Cardiac septum (tissue), 1 donor: ENCODE measurements at regions not wholly inside any gene's neighbourhood (a gene's known extent, or its start where the extent isn't known, plus 50 kb on each side); places are given as distances from the start of the nearest gene placed in this dataset.

ENCODE experiments used
- DNase-seq: peaks from one replicate; pipeline ENCODE4 v3.0.0-alpha.2; 2020; ENCODE audit warnings: low spot score
- intact Hi-C: fragments of 100-400 bp; cut with DNase I; formaldehyde crosslinking; loops from one replicate; pipeline ENCODE4 v1.14.0; 2022
- donor health status: DM: no; HTN: no; CAD: no.

- DNase-seq: no peak
- intact Hi-C loops: loop anchor here (5.0 kb wide), 2 partner anchors 70 to 160 kb away; no protein-coding TSS in a partner anchor
Measured at GRCh38 chr2:236731767-236732580, 162.3 kb downstream of the ACKR3 start.

DNA sequence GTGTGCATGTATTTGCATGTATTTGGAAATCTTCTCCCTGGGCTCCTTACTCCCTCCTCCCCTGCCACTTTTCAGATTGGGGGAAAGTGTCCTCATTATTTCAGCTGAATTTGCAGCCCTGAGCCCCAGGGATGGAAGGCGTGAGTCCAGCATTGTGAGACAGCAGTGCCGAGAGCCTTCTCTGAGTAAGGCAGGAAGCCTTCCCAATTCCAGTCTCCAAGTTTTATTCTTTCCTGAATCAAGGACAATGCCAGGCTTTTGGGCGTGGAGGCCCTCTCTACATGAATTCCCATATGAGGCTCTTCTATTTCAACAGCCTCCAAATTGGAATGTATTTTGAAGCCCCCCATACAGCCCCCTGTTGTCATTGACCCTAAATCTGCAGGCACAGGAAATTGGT is 163.5 kb downstream of the ACKR3 start:
- intact Hi-C loops: loop anchor here (5.0 kb wide), 2 partner anchors 71 to 161 kb away; no protein-coding TSS in a partner anchor
- DNase-seq: no peak

DNA sequence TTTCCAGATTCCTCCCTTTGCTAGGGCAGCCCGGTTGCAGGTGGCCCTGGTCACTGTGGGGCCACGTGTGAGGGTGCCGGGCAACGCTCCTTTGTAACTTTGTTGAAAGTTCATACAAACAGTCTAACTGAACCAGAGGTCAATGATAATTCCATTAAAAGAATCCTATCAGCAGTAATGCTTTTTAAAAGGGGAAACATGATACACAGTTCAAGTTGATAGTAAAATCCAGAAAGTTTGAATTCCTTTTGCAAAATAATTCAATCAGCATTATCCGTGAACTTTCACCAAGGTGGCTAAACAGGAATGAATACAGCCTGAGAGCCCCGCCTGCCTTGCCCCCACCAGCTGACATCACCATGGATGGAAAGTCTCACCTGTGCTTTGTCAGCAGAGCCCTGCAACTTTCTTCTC is 166.2 kb downstream of the ACKR3 start:
- intact Hi-C loops: no loop called here
- peak; percentile 38 for DNase-seq

- DNase-seq: no peak
- intact Hi-C loops: no loop called here
Measured at GRCh38 chr2:236738030-236738429, 168.4 kb downstream of the ACKR3 start.

DNA sequence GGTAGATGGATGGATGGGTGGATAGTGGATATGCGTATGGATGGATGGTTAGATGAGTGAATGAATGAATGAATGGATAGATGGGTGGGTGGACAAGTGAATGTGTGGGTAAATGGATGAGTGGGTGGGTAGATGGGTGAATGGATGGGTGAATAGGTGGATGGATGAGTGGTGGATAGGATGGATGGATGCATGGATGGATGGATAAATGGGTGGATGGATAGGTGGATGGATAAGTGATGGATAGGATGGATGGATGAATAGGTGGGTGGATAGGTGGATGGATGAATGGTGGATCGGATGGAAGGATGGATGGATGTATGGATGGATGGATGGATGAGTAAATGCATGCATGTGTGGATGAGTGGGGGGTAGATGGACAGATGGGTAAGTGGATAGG is 169.3 kb downstream of the ACKR3 start:
- no peak for DNase-seq
- intact Hi-C loops: no loop called here

GRCh38 chr2:236739663-236740062 is 170.0 kb downstream of the ACKR3 start:
- intact Hi-C loops: no loop called here
- no peak for DNase-seq

DNA sequence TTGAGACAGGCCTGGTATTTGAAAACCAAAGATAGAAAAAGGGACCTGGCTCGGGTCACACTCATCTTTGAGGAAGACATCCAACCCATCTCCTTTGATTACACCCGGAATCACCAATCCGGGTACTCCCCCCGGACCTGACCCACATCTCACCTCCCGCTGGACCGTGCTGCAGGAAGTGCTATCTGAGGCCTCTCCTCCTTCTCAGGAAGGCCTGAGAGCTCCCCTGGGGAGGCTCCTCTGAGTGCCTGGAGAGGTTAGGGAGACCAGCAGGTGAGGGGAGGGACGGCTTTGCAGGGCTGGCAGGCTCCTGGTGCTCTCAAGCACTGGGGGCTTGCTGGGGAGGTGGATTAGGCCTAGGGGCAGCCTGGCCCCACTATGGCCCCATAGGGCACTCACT is 170.9 kb downstream of the ACKR3 start:
- intact Hi-C loops: no loop called here
- no peak for DNase-seq

DNA sequence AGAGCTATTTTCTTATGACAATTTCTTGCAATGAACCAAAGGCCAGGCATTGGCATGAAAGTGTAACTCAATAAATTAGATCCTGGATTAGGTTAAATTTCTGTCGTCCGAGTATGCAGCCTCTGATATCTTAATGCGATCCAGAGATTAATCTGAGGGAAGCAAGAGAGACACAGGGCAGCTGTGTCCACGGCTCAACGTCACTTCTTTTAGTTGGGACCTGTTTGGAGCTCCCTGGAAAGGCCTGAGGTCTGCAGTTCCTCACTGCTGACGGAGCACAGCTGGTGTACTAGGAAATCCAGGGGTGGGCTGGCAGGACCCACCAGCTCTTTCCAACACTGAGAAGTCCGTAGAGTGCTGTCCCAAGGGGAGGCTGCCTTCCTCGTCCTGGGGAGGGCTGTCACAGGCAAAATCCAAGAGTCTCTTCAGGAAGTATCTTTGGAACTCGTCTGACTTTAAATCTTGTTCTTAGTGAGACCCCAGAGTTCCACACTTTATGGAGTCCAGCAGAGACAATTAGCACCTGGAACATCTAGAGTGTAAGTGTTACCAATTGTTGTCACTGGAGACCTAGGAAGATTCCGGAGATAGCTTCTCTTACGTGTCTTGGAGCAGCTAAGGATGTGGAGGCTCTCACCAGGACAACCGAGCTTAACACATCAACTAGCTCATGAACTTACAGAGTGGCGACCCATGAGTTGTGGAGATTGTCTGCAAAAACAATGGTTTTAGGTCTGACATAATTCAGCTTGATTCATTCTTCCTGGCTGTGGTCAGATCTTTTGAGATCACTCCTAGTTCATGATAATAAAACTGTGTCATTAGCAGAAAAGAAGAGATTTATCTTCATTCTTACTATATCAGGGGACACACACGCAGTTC is 173.7 kb downstream of the ACKR3 start:
- DNase-seq: no peak
- intact Hi-C loops: no loop called here

- intact Hi-C loops: no loop called here
- DNase-seq: no peak
Measured at GRCh38 chr2:236743921-236744280, 174.3 kb downstream of the ACKR3 start.

GRCh38 chr2:236744281-236744705 is 174.7 kb downstream of the ACKR3 start:
- intact Hi-C loops: no loop called here
- DNase-seq: no peak

DNA sequence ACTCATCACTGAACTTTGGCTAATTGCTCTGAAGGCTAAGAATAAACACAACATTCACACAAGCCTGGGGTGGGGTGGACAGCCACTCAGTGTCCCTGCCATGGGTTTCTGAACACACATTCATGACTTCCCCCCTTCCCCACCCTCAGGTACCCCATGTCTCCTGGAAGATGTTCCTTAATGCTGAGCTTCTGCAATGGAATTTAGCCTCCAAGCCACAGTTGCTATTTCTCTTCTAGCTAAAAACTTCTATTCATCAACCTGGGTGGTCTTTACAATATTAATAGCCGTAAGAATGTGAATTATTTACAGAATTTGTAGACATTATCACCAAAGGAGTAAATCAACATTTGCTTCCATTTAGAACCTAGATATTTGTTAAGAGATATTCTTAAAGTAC is 175.1 kb downstream of the ACKR3 start:
- DNase-seq: no peak
- intact Hi-C loops: no loop called here

DNA sequence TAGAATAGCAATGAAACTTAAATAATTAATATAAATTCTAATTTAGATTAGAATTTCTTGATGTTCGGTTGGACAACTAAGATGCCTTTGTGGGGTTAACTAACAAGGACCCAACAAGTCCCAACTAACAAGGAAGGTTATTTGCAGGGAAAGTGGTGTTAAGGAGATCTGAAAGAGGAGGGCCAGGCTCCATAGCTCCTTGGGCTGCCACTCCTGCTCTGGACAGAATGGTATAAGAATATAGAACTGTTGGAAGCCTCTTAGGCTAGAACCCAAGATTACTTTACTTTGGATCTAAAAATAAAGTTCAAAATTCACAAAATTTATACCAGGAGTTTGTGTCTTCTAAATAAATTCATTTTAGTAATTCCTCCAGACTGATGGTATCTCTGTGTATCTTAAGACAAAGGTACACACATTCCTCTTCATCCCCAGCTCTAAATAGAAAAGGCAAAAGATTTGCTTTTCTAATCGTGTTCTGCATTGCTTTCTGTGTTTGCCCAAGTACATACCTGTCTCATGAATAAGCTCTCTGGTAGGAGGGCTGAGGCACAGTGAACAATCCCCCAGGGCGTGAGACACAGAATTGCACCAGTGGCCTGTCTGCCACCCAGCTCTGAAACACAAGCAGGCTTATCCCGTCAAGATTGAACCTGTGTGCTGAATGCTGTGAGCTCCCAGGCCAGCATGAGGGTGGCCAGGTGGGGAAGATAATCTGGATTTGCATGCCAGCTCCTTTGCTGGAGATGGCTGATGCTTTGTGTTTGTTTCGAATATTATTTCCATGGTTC is 176.0 kb downstream of the ACKR3 start:
- intact Hi-C loops: no loop called here
- no peak for DNase-seq

GRCh38 chr2:236746833-236747232 is 177.2 kb downstream of the ACKR3 start:
- intact Hi-C loops: no loop called here
- DNase-seq: no peak

DNA sequence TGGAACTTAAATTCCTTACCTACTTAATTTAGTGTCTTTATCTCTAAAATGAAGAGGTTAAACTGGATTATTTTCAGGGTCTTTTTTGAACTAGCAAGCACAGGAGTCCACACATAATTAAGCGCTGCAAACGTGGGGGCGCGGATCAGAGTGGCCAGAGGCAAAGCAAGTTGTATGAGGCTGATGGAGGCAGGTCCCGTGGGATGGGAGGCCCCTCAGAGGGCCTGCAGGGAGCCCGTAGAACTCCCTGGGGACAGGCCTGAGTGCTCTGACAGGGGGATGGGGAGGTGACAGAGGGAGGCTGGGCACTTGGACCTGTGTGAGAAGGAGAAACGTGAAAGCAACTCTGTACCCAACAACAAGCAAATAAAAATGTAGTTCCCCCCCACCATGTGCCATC is 177.8 kb downstream of the ACKR3 start:
- intact Hi-C loops: no loop called here
- no peak for DNase-seq

DNA sequence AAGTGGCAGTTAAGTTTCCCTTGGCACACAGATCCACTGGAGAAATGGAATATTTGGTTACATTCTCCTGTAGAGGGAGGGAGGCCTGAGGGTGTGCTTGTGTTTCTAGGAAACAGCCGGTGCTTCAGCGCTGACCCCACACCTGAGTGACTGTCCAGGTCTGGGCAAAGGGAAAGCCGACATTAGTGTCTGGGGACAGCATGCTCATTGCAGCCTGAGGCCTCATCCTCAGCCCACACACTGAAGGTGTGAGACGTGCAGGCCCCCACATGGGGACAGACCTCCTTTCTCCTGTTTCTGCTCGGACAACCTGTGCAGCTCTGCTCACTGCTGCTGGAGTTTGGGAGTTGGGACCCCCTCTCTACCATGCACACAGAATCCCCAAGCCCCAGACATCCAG is 178.3 kb downstream of the ACKR3 start:
- intact Hi-C loops: no loop called here
- no peak for DNase-seq

- intact Hi-C loops: no loop called here
- DNase-seq: no peak
Measured at GRCh38 chr2:236748385-236748784, 178.8 kb downstream of the ACKR3 start.

DNA sequence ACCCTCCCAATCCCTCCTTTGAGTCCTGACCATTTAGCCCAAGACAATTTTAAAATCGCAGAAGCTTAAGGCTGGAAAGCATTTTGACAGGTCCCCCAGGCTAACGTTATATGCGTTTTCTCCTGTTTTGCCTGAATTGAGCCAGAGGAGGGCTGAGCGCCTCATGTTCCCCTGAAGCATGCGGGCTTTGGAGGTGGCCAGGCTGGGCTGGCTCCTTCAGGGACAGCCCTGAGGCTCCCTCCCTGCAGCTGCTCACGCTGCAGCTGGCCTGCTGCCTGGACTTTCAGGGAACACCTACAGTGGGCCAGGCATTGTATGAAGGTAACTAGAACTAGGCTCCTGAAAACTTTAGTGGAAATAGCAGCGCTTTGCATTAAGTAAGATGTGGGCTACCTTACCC is 179.2 kb downstream of the ACKR3 start:
- intact Hi-C loops: no loop called here
- DNase-seq: no peak

DNA sequence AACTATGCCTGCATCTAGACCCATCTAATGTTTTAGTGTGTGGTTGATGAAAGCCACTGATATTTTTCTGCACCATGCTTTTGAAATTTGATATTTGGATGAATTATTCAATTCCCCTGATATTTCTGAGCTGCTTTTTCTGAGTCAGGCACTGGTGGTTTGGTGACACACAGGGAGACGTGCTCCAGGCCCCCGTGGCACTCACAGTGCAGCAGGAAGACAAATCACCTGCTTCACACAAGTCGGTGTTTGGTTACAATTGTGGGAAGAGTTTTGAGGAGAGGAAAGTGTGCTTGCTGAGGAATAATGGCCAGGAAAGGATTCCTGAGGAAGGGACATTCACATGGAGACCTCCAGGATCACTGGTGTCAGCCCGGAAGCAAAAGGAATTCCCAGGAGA is 179.7 kb downstream of the ACKR3 start:
- intact Hi-C loops: no loop called here
- DNase-seq: no peak

- intact Hi-C loops: no loop called here
- DNase-seq: no peak
Measured at GRCh38 chr2:236752096-236752495, 182.5 kb downstream of the ACKR3 start.

GRCh38 chr2:236753606-236754270 is 184.1 kb downstream of the ACKR3 start:
- intact Hi-C loops: no loop called here
- no peak for DNase-seq
